GM18909 (cell line): ENCODE measurements at regions not wholly inside any gene's neighbourhood (a gene's known extent, or its start where the extent isn't known, plus 50 kb on each side); places are given as distances from the start of the nearest gene placed in this dataset.

ENCODE experiments used
- ATAC-seq: cut with Tn5 transposase; IDR thresholded peaks from one replicate; pipeline ENCODE4 v1.9.1; 2021; ENCODE audit warnings: mild to moderate bottlenecking; ENCODE audit not compliant: unreplicated experiment, poor library complexity

- no peak for ATAC-seq
These were observed 296.4 kb downstream of the GPAT3 start for GRCh38 chr4:83832110-83832825.

- ATAC-seq: no peak
These were observed 295.7 kb downstream of the GPAT3 start for GRCh38 chr4:83831588-83831987.

DNA sequence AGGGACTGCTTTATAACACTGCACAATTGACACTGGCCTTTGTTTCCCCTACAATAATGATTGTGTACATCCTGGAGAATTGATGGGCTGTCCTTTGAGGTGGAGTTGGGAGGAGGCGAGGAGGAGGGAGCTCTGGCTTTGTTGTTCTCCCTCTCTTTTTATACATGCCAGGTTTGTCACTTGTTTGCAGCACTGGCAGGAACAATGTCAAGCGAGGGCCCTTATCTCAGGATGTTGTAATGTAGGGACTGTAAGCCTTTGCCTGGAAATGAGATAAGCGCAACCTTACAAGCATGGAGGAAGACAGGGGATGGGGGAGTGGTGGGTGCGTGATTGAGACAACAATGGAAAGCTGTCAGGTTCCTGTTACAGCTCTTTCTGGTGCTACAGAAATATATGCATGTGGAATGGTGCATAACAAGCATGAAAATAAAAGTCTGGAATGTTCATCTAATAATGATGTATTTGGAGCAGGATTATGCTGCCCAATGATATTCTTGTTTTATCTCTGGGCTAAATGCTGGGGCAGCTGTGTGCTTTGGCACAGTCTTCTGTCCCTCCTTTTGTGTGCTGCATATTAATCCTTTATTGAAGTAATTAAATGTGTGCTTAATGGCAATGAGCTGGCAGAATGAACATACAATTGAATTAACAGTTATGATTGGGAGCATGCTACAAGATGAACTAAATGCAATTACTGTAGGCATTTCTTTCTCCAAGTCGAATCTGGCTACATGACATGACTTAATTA lies 294.4 kb downstream of the GPAT3 start:
- no peak for ATAC-seq

DNA sequence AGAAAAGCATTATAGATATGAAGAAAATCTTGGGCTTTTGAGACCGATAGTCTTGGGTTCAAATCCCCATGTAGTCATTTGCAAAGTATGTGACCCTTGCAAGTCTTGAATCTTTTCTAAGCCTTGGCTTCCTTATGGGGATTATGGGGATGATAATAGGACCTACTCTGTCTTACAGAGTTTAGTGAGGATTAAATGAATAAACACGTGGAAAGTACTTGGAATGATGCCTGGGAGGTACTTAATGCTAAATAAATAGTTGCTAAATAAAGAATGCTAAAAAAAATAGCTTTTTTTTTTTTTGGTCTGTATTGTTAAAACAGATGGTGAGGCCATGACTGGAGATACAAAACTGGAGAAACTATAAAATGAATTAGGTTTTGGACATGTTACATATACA lies 292.7 kb downstream of the GPAT3 start:
- ATAC-seq: no peak

DNA sequence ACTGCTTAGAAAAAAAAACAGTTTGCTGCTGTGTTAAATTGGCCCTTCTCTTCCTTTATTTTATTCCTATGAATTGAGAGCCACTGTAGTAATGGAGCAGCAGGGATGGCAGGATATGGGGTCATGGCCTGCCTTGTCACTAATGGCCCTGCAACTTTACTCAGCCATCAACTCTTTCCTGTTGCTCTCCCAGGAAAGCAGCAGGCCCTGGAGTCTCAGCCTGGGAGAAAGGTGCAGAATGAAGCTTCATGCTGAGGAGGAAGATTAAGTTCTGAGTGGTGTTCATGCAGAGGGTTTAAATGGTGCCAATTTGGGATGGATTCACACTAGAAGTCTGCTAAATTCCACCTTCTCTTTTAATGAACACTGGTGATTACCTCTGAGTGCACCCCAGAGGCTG lies 285.6 kb downstream of the GPAT3 start:
- ATAC-seq: no peak

- no peak for ATAC-seq
These were observed 283.7 kb downstream of the GPAT3 start for GRCh38 chr4:83819582-83819981.

GRCh38 chr4:83810428-83810827 lies 274.5 kb downstream of the GPAT3 start:
- no peak for ATAC-seq

DNA sequence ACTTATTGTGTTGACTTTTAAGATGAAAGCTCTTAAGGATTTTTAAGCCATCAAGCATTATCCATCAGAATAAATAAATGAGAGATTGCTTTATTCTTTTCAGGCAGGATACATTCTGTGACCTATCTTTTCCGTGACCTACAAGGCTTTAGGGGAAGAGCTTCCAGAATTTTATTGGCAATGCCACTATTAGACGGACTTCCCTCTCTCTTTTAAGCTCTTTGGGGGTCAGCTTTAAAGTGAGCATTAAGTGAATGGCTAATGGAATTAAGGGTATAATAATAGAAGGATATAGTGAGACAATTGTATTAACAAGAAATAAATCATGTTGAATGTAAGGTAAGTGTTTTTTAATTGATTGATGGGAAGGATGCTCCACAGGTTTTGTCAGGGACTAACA lies 273.7 kb downstream of the GPAT3 start:
- ATAC-seq: no peak

- no peak for ATAC-seq
These were observed 257.6 kb downstream of the GPAT3 start for GRCh38 chr4:83793481-83793880.

GRCh38 chr4:83785891-83786290 lies 250.0 kb downstream of the GPAT3 start:
- no peak for ATAC-seq

DNA sequence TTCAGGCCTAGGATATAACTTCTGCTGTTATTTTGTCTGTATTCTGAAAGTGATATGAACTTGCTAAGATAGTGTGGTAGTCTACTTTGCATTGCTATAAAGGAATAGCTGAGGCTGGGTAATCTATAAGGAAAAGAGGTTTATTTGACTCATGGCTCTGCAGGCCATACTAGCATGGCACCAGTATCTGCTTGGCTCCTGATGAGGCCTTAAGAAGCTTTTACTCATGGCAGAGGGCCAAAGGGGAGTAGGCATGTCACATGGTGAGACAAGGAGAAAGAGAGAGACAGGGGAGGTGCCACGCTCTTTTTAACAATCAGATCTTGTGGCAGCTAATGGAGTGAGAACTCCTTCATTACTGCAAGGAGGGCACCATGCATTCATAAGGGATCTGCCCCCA lies 247.3 kb downstream of the GPAT3 start:
- ATAC-seq: no peak

GRCh38 chr4:83782591-83782990 lies 246.7 kb downstream of the GPAT3 start:
- ATAC-seq: no peak

GRCh38 chr4:83781434-83781833 lies 245.5 kb downstream of the GPAT3 start:
- no peak for ATAC-seq

- no peak for ATAC-seq
These were observed 244.3 kb downstream of the GPAT3 start for GRCh38 chr4:83780053-83780733.

DNA sequence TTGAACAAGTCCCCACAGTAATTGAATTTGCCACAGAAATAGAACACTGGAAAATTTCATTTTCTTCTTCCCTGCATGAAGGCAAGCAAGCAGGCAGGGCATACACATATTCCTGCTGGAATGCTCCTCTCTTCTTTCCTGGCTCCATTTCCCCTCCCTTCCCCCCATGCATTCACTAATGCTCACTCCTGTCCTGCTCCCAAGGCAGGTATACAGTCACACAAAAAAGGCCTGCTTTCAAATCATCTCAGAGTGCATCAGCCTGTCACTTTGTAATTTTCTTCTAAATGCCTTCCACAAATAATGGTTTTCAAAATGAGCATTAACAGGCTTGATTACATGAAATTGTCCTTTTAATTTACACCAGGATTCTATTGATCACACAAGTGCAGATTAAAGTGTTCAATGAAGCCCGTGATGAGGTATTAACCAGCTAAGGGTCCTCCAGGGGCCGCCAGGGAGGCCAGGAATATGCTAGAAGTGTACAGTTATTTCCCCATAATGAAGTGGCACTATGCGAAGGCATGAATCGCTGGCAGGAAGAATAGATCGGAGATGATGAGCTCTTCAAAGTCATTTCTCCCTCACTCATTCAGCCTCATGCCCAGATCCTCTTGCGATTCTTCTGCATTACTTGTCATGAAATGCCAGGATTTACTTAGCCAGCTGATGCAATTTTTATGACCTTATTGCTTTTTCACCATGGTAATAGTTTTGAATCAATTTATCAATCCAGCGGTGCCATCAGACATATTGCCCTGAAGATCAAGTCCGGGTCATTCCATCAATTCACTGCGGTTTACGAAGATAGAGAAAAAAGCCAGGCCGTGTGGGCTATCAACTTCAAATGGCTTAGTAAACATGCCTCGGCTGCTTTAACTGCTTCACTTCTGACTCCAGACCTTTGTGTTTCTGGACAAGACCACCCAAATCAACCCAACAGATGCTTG lies 243.5 kb downstream of the GPAT3 start:
- ATAC-seq: no peak

DNA sequence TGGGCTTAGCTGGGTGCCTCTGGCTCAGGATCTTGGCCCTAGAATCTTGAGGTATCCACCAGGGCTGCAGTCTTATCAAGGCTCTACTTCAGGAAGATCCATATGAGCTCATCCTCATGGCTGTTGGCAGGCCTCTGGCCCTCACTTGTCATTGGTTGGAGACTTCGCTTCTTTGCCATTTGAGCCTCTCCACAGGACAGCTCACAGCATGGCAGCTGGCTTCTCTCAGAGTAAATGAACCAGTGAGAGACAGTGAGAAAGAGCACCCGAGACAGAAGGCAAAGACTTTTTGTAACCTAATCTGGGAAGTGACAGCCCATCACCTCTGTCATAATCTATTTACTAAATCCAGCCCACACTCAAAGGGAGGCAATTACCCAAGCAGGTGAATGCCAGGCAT lies 236.8 kb downstream of the GPAT3 start:
- ATAC-seq: no peak

DNA sequence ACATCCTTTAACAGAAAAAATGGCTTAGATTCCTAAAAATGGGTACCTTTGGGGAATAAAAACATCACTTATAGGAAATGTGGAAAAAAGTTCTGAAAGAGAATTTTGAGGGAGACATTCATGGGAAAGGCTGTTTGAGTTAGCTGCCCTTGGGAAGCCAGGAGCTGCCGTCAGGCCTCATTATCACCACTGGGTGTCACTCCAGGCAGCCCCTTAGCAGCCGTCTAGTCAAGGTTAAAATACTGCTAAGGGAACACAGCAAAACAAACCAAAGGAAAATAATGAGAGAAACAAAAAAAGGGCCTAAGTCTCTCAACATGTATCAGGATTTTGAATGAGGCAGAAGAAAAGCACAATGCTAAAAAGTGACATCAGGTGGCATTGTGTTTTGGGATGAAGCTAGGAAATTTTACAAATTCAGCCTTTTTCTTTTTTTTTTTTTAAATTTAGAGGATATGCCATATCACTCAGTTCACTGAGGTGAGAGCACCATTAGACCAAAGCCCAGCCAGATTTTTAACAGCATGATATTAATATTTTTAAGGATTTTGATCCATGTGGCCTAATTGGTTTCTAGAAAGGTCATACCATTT lies 235.3 kb downstream of the GPAT3 start:
- no peak for ATAC-seq

GRCh38 chr4:83768146-83768545 lies 232.2 kb downstream of the GPAT3 start:
- no peak for ATAC-seq

DNA sequence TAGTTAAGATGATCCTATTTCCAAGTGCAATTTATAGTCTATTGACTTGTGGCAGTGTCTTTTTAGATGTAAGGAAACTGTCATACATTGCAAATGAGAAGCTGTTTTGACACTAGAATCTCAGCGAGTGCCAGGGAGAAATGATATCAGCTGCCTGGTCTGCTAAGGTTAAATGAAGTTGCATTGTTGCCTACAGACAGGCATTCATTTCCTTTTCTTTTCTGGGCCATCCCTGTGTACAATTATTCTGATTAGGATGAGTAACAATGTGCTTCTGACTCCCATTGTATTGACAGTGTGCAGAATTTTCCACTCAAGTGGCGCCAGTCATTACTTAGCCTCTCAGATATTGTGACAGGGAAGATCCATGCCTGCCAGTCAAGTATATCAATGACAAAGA lies 231.2 kb downstream of the GPAT3 start:
- no peak for ATAC-seq

DNA sequence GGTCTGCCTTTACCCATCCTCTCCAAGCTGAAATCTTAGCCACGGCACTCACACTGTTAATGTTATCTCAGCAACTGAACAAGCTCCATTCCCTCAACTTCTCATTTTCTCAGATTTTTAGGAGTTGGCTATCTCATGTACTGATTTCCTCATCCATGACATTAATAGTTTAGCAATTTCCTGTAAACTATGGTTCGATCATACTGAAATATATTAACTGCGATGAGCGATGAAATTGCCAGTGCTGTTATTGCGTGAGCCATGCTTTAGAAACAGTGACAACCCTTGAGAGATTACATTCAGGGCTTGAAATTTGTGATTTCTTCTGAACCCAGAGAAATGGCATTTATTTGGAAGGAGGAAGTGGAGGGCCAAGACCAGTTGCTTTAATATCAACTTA lies 223.7 kb downstream of the GPAT3 start:
- ATAC-seq: no peak
